Activated CD8-positive, alpha-beta memory T cell treated with anti-CD3 and anti-CD28 coated beads for 36 hours (primary cell): ENCODE measurements at regions not wholly inside any gene's neighbourhood (a gene's known extent, or its start where the extent isn't known, plus 50 kb on each side); places are given as distances from the start of the nearest gene placed in this dataset.
"Not testable (repeated sequence)": the region's sequence is repeated elsewhere in the genome, so short reads cannot be mapped to it uniquely, and the experiment has no call there.

Experiments used
- CTCF ChIA-PET: fragments of 350-600 bp; sonication (Branson Sonifier 250); formaldehyde crosslinking; loops from one replicate; lab custom pipeline; 2021; ENCODE audit warnings: antibody characterized with exemption; lab: Charles Lee
- POLR2A ChIA-PET: fragments of 350-600 bp; sonication (Branson Sonifier 250); formaldehyde crosslinking; loops from one replicate; lab custom pipeline; 2021; ENCODE audit warnings: antibody characterized with exemption; lab: Charles Lee

- CTCF ChIA-PET: no interaction called here
- POLR2A ChIA-PET: no interaction called here
Observed at GRCh38 chr2:7840651-7841380, 841.0 kb upstream of the ID2 start.

GRCh38 chr2:7841751-7842150 lies 840.1 kb upstream of the ID2 start:
- CTCF ChIA-PET: no interaction called here
- POLR2A ChIA-PET: no interaction called here

DNA sequence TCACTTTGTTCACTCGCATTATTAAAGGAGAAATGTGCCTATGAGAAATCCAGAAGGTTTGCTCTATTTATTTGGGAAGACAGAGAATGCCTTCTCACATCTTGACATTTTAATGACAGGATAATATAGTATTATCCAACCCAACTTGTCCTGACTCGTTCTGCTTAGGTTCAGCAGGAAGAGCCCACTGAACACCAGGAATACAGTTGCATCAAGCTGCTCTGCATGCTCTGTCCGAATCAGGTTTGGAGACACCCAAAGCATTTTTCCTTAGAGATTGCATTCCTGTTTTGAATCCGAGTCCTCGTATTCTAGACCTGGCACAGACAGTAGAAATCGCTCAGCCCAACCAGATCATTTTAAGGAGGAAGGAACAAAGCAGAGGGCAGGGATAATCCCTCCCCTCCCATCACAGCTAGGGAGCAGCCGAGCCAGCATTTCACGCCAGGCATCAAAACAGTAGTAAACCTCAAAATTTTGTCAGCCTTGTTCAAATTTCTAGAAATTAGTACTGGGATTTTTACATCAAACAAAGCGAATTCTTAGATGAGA lies 837.4 kb upstream of the ID2 start:
- CTCF ChIA-PET: no interaction called here
- POLR2A ChIA-PET: no interaction called here

DNA sequence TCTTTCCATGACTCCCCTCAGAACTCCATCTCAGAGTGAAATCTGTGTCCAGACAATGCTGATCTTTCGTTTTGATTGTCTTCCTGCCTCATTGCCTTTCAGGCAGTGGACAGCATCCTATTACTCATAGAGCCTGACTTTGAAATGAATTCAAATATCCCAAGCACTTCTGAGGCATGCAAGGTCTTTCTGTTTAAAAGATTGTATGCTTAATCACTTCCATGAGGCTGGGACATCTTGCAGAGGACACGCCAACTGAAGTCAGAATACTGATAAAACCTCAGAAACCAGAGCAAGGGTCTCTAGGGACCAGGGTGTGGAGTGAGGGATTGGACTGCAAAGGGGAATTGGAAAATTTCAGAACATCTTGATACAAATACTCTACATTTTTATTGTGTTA lies 836.5 kb upstream of the ID2 start:
- ChIA-PET POLR2A (no interaction called here), CTCF (no interaction called here)

- ChIA-PET CTCF (interaction anchor here (1.6 kb wide), 1 partner anchor 102 kb away, joined by 4 read pairs; no protein-coding TSS in a partner anchor), POLR2A (no interaction called here)
Observed at GRCh38 chr2:7846607-7847006, 835.2 kb upstream of the ID2 start.

DNA sequence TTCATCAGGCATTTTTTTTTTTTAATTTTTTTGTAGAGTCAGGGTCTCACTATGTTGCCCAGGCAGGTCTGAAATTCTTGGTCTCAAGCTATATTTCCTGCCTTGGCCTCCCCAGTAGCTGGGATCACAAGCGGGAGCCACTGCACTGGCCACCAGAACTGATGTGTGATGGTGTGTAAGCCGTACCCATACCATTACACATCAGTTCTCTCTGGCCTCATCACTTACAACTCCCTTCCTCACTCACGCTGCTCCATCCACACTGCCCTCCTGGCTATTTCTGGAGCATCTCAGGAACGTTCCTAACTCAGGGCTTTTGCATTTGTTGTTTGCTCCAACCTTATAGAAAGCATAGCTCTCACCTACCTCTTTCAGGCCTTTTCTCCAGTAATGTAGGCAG lies 834.5 kb upstream of the ID2 start:
- ChIA-PET POLR2A (interaction anchor here (0.6 to 1.0 kb wide), 2 partner anchors 73 to 102 kb away, joined by 3 to 9 read pairs; no protein-coding TSS in a partner anchor), CTCF (interaction anchor here (1.0 to 1.6 kb wide), 5 partner anchors 22 to 122 kb away, joined by 3 to 6 read pairs (median 3); no protein-coding TSS in a partner anchor)

GRCh38 chr2:7849027-7849426 lies 832.8 kb upstream of the ID2 start:
- ChIA-PET CTCF (interaction anchor here (1.2 kb wide), 1 partner anchor 83 kb away, joined by 3 read pairs; no protein-coding TSS in a partner anchor), POLR2A (no interaction called here)

DNA sequence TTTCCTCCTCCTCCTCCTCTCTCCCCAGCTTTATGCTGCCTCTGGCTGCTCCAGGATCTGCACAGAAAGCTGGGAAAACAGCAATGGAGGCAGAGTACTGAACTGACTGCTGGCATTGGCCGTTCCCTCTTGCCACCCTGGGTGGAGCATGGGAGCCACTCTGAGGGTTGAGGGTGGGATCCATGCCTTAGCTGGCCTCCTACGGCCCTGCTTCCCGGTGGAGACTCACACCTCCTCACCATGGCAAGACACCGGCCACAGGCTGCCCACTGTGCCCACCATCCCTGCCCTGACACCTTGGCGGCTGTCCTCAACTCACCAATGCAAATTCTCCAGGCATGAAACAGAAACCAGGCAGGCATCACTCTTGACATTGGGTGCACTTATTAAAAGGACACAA lies 832.3 kb upstream of the ID2 start:
- ChIA-PET CTCF (interaction anchor here (1.2 kb wide), 1 partner anchor 83 kb away, joined by 3 read pairs; no protein-coding TSS in a partner anchor), POLR2A (no interaction called here)

DNA sequence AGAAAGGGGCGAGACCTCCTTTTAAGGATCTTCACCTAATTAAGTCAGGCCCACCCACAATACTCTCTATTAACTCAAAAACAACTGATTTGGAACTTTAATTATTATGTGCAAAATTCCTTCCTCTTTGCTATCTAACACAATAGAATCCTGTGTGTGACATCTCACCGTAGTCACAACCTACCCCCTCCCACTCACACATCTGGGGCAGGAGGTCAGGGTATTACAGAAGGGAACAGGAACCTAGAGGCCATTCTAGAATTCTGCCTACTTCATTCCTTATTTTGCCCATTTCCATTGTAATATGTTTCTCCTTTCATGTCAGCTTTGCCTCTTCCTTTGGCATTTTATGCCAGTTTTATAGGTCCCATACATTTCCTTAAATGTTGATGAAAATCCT lies 829.3 kb upstream of the ID2 start:
- ChIA-PET POLR2A (no interaction called here), CTCF (no interaction called here)

DNA sequence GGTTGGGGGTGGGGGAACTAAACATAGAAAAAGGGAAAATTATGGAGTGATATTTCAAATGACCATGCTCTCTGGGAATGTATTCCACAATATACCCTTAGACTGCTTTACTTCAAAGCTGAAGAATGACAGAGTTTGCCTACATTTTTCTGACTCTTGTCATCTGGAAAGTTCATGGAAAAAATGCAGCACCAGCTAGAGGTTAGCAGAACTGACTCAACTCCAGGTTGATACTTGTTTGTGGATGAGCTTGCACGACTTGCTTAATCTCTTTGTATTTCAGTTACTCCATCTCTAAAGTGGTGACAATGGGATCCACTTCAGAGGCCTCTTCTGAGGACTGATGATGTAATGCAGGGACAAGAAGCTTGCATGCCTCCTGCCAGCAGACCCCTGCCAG lies 824.0 kb upstream of the ID2 start:
- CTCF ChIA-PET: no interaction called here
- POLR2A ChIA-PET: no interaction called here

- CTCF ChIA-PET: no interaction called here
- POLR2A ChIA-PET: no interaction called here
Observed at GRCh38 chr2:7858624-7859023, 823.2 kb upstream of the ID2 start.

- CTCF ChIA-PET: no interaction called here
- POLR2A ChIA-PET: no interaction called here
Observed at GRCh38 chr2:7860693-7861092, 821.2 kb upstream of the ID2 start.

- CTCF ChIA-PET: interaction anchor here (0.7 kb wide), 1 partner anchor 440 kb away, joined by 3 read pairs; no protein-coding TSS in a partner anchor
Observed at GRCh38 chr2:7861910-7862702, 819.8 kb upstream of the ID2 start.

DNA sequence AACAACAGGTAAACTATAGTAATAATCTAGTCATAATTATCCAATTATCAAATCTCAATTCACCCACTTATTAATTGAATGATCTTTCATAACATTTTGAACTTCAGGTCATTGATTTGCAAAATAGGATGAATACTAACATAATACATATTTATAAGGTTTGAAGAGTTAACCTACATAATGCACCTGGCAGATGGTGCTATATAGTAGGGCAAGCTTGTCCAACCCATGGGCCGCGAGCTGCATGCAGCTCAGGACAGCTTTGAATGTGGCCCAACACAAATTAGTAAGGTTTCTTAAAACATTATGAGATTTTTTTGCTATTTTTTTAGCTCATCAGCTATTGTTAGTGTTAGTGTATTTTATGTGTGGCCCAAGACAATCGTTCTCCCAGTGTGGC lies 815.8 kb upstream of the ID2 start:
- ChIA-PET POLR2A (no interaction called here), CTCF (interaction anchor here (0.5 kb wide), 1 partner anchor 31 kb away, joined by 4 read pairs; no protein-coding TSS in a partner anchor)

More at GRCh38 chr2:7861910-7862702, 819.8 kb upstream of the ID2 start:
- POLR2A ChIA-PET: no interaction called here

- POLR2A ChIA-PET: no interaction called here
Observed at GRCh38 chr2:7866825-7867224, 815.0 kb upstream of the ID2 start.

GRCh38 chr2:7867867-7868266 lies 814.0 kb upstream of the ID2 start:
- CTCF ChIA-PET: no interaction called here
- POLR2A ChIA-PET: interaction anchor here (0.6 kb wide), 1 partner anchor 54 kb away, joined by 3 read pairs; no protein-coding TSS in a partner anchor

More at GRCh38 chr2:7866825-7867224, 815.0 kb upstream of the ID2 start:
- CTCF ChIA-PET: no interaction called here

DNA sequence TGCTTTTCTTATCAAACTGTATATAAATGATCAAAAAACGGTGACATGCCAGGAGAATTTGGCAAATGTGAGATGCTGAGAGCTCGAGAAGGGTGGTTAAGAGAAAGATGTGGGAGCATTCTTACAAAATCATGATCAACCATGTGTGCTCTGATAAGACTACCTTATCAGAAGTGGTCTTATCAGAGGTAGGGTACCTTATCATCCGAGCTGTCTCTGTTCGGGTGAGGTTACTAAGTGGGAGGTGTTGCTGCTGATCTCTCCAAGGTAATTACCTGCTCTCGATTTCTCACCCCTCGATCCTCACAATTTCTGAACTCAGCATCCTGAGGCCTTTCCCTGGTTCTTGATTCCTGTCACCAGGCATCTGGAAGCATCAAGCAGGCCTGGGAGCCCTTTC lies 813.0 kb upstream of the ID2 start:
- ChIA-PET CTCF (no interaction called here), POLR2A (no interaction called here)

- POLR2A ChIA-PET, CTCF ChIA-PET: not testable (repeated sequence)
Observed at GRCh38 chr2:7876445-7876844, 805.4 kb upstream of the ID2 start.

- POLR2A ChIA-PET, CTCF ChIA-PET: not testable (repeated sequence)
Observed at GRCh38 chr2:7878266-7878665, 803.6 kb upstream of the ID2 start.
